ENCODE measurements at regions not wholly inside any gene's neighbourhood (a gene's known extent, or its start where the extent isn't known, plus 50 kb on each side); places are given as distances from the start of the nearest gene placed in this dataset.

DNA sequence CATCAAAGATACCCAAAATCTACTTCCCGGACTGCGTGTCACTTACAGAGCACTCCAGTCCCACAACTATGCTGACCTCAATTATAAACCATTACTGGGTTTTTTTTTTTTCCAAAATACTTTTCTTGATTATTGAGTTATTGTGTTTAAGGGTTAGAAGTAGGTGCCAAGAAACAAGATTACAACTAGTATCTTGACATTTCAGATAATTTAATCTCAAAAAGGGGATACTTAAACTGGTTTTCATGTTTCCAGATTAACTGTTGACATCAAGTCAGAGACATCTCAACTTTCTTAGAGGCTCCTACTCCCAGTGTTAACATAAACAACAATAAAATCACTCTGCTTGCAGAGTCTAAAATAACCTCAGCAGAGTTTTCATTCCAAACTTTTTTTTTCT, 131.2 kb upstream of the ARID2 start:
- ChIA-PET CTCF (no interaction called here), POLR2A (no interaction called here)
- H3K4me3 ChIP-seq (ENCODE audit: low read depth, low read length), result no peak overlapping the region
- H3K9me3 ChIP-seq (ENCODE audit: control insufficient read depth, insufficient read depth, low read depth, low read length), result no peaks in the 10 kb centered on the region
- H3K4me1 ChIP-seq (ENCODE audit: control insufficient read depth, insufficient read depth, low read length), result no peaks in the 10 kb centered on the region
- TF ChIP-seq OSR2 (tag by site-specific recombination; IDR thresholded peaks at IDR 0.05), result no peak
- TF ChIP-seq ZNF148 (tag by site-specific recombination; IDR thresholded peaks at IDR 0.05; ENCODE audit: borderline replicate concordance), result no peak
- no peak for TF ChIP-seq ZNF214 (tag by site-specific recombination; IDR thresholded peaks at IDR 0.05; ENCODE audit: borderline replicate concordance)
- TF ChIP-seq ZNF558 (tag by site-specific recombination; IDR thresholded peaks at IDR 0.05), result no peak
- TF ChIP-seq ZNF221 (tag by site-specific recombination; IDR thresholded peaks at IDR 0.05; ENCODE audit: borderline replicate concordance), result no peak
- no peak for TF ChIP-seq ZSCAN16 (tag by site-specific recombination; IDR thresholded peaks at IDR 0.05)
- no peak for TF ChIP-seq ZNF843 (tag by site-specific recombination; IDR thresholded peaks at IDR 0.05)
- no peak for TF ChIP-seq ZFHX2 (tag by site-specific recombination; conservative IDR thresholded peaks at IDR 0.05)
- TF ChIP-seq GLIS1 (tag by site-specific recombination; IDR thresholded peaks at IDR 0.05), result no peak
- no peak for TF ChIP-seq PBX3 (CRISPR knock-in tag; IDR thresholded peaks at IDR 0.05)
- TF ChIP-seq ZNF701 (tag by site-specific recombination; IDR thresholded peaks at IDR 0.05), result no peak
- no peak for TF ChIP-seq ZFP37 (tag by site-specific recombination; IDR thresholded peaks at IDR 0.05)
- TF ChIP-seq ZXDB (tag by site-specific recombination; IDR thresholded peaks at IDR 0.05), result no peak
- TF ChIP-seq ZBTB17 (tag by site-specific recombination; IDR thresholded peaks at IDR 0.05), result no peak
- TF ChIP-seq, protein P1, sequence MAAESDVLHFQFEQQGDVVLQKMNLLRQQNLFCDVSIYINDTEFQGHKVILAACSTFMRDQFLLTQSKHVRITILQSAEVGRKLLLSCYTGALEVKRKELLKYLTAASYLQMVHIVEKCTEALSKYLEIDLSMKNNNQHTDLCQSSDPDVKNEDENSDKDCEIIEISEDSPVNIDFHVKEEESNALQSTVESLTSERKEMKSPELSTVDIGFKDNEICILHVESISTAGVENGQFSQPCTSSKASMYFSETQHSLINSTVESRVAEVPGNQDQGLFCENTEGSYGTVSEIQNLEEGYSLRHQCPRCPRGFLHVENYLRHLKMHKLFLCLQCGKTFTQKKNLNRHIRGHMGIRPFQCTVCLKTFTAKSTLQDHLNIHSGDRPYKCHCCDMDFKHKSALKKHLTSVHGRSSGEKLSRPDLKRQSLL (tag by site-specific recombination; IDR thresholded peaks at IDR 0.05), result no peak
- TF ChIP-seq ZNF248 (tag by site-specific recombination; IDR thresholded peaks at IDR 0.05), result no peak
- H3K36me3 ChIP-seq (ENCODE audit: control insufficient read depth in 2 of 2, insufficient read depth in 1 of 2, low read length in 2 of 2), result no peaks in the 10 kb centered on the region
- no peak overlapping the region for H3K27ac ChIP-seq (ENCODE audit: extremely low read depth, low read depth, low read length)

DNA sequence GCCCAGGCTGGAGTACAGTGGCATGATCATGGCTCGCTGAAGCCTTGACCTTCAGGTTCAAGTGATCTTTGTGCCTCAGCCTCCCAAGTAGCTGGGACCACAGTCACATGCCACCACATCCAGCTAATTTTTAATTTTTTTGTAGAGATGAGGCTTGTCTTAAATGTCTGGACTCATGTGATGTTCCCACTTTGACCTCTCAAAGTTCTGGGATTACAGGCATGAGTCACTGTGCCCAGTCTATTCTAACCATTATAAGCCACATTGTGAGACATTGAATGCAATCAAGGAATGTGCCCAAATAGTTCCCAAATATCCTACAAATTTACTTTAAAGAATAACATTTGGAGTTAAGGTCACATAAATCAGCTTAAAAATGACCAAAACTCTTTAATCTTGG, 130.7 kb upstream of the ARID2 start:
- Histone ChIP-seq H3K4me3 (ENCODE audit: low read depth, low read length) (no peak overlapping the region), H3K27ac (ENCODE audit: extremely low read depth, low read depth, low read length) (no peak overlapping the region), H3K4me1 (ENCODE audit: control insufficient read depth, insufficient read depth, low read length) (no peaks in the 10 kb centered on the region), H3K36me3 (ENCODE audit: control insufficient read depth in 2 of 2, insufficient read depth in 1 of 2, low read length in 2 of 2) (no peaks in the 10 kb centered on the region), H3K9me3 (ENCODE audit: control insufficient read depth, insufficient read depth, low read depth, low read length) (no peaks in the 10 kb centered on the region)
- POLR2A ChIA-PET, result no interaction called here
- CTCF ChIA-PET, result interaction anchor here (0.7 kb wide), 1 partner anchor 317 kb away, joined by 3 read pairs; no protein-coding TSS in a partner anchor
- TF ChIP-seq ZNF555 (tag by site-specific recombination; conservative IDR thresholded peaks at IDR 0.05) (no peak), ZNF529 (tag by site-specific recombination; IDR thresholded peaks at IDR 0.05; ENCODE audit: insufficient replicate concordance) (no peak), MYNN (tag by site-specific recombination; IDR thresholded peaks at IDR 0.05; ENCODE audit: borderline replicate concordance) (no peak), ZNF121 (tag by site-specific recombination; IDR thresholded peaks at IDR 0.05) (no peak), ZNF747 (tag by site-specific recombination; IDR thresholded peaks at IDR 0.05) (no peak), ZNF133 (tag by site-specific recombination; IDR thresholded peaks at IDR 0.05) (no peak), ELK4 (IDR thresholded peaks at IDR 0.05; ENCODE audit: borderline replicate concordance, low read depth, low read length) (no peak), ZNF184 (tag by site-specific recombination; IDR thresholded peaks at IDR 0.05) (no peak), ZNF623 (tag by site-specific recombination; IDR thresholded peaks at IDR 0.05) (no peak), ZFP3 (tag by site-specific recombination; IDR thresholded peaks at IDR 0.05; ENCODE audit: low read depth) (no peak), KLF9 (tag by site-specific recombination; IDR thresholded peaks at IDR 0.05; ENCODE audit: low read depth) (no peak), ZNF140 (tag by site-specific recombination; IDR thresholded peaks at IDR 0.05) (no peak)
- TF ChIP-seq, protein P2, sequence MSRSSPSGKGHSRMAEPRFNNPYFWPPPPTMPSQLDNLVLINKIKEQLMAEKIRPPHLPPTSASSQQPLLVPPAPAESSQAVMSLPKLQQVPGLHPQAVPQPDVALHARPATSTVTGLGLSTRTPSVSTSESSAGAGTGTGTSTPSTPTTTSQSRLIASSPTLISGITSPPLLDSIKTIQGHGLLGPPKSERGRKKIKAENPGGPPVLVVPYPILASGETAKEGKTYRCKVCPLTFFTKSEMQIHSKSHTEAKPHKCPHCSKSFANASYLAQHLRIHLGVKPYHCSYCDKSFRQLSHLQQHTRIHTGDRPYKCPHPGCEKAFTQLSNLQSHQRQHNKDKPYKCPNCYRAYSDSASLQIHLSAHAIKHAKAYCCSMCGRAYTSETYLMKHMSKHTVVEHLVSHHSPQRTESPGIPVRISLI (tag by site-specific recombination; IDR thresholded peaks at IDR 0.05), result no peak
- TF ChIP-seq, protein P3, sequence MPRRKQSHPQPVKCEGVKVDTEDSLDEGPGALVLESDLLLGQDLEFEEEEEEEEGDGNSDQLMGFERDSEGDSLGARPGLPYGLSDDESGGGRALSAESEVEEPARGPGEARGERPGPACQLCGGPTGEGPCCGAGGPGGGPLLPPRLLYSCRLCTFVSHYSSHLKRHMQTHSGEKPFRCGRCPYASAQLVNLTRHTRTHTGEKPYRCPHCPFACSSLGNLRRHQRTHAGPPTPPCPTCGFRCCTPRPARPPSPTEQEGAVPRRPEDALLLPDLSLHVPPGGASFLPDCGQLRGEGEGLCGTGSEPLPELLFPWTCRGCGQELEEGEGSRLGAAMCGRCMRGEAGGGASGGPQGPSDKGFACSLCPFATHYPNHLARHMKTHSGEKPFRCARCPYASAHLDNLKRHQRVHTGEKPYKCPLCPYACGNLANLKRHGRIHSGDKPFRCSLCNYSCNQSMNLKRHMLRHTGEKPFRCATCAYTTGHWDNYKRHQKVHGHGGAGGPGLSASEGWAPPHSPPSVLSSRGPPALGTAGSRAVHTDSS (tag by site-specific recombination; IDR thresholded peaks at IDR 0.05), result no peak

All from HEK293 (cell line).